ENCODE measurements at regions not wholly inside any gene's neighbourhood (a gene's known extent, or its start where the extent isn't known, plus 50 kb on each side); places are given as distances from the start of the nearest gene placed in this dataset.

DNA sequence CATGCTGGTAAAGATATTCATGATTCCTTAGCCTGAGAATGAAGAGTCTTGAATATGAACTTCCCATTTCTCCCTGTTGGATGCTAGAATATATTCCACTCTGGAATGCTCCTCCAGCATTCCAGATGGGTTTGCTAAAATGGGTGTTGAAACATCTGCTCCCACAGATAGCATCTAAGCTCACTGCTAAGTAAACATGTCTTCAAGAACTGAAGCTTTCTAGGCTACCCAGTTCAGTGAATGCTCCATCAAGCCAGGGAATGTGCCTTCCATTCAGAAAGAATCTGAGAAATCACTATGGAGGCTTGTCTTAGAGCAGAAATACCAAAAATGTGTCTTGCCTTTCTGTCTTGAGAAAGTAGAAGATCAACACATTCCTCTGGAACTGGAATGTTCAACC is 81.1 kb downstream of the TNFSF18 start:
- peaks cover 3% of the 10 kb centered on the region for H3K27me3 Mint-ChIP-seq (ENCODE audit: low read depth, poor library complexity)
- DNase-seq: no peak
- no peak overlapping the region for H3K4me3 Mint-ChIP-seq
- H3K4me1 Mint-ChIP-seq: no peaks in the 10 kb centered on the region
- TF ChIP-seq, protein P1, sequence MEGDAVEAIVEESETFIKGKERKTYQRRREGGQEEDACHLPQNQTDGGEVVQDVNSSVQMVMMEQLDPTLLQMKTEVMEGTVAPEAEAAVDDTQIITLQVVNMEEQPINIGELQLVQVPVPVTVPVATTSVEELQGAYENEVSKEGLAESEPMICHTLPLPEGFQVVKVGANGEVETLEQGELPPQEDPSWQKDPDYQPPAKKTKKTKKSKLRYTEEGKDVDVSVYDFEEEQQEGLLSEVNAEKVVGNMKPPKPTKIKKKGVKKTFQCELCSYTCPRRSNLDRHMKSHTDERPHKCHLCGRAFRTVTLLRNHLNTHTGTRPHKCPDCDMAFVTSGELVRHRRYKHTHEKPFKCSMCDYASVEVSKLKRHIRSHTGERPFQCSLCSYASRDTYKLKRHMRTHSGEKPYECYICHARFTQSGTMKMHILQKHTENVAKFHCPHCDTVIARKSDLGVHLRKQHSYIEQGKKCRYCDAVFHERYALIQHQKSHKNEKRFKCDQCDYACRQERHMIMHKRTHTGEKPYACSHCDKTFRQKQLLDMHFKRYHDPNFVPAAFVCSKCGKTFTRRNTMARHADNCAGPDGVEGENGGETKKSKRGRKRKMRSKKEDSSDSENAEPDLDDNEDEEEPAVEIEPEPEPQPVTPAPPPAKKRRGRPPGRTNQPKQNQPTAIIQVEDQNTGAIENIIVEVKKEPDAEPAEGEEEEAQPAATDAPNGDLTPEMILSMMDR (IDR thresholded peaks at IDR 0.05): no peak
- H3K9me3 Mint-ChIP-seq: no peaks in the 10 kb centered on the region
- H3K27ac Mint-ChIP-seq: no peak overlapping the region
- no peaks in the 10 kb centered on the region for H3K36me3 Mint-ChIP-seq (ENCODE audit: low read depth)

DNA sequence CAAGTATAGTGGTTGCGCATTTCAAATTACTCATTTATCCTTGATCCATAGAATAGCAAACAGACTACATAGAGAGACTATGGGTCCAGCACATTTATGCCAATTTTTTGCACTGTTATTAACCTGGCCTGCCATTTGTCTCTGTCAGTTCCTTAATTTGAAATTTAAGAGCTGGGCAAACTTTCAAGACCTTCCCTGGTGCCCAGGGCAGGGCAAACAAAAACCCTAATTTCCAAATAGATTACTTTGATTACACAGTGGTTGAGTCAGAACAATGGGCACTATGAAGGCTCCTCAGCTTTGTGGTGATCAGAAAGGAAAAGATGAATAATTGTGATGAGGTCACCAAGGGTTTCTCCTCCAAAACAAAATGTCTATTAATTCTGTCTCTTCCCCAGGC is 80.6 kb downstream of the TNFSF18 start:
- no peak overlapping the region for H3K27ac Mint-ChIP-seq
- TF ChIP-seq, protein P1 (IDR thresholded peaks at IDR 0.05): no peak

DNA sequence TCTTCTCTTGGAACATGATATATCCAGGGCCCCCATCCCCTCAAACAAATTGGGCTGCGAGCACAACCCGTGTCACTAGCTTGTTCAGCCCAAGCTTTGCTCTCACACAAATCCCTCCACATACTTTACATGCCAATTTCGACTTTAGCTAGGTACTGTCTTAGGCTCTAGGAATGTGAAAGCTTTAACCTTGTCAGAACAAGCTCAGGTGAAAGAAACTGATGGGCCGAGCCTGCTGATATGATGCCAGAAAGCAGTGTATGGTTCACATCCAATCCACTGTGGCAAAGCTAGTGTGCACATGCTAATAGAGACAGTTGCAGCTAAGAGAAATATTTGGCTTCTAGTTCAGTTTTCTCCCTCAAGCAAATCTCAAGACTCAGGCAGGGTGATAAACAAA is 79.5 kb downstream of the TNFSF18 start:
- Mint-ChIP-seq H3K36me3 (ENCODE audit: low read depth) (no peaks in the 10 kb centered on the region), H3K4me1 (no peaks in the 10 kb centered on the region), H3K27ac (no peak overlapping the region), H3K27me3 (ENCODE audit: low read depth, poor library complexity) (peaks cover 3% of the 10 kb centered on the region), H3K4me3 (no peak overlapping the region), H3K9me3 (no peaks in the 10 kb centered on the region)
- no peak for DNase-seq
- TF ChIP-seq, protein P1 (IDR thresholded peaks at IDR 0.05): no peak

More for the DNA sequence above, 80.6 kb downstream of the TNFSF18 start:
- Mint-ChIP-seq H3K27me3 (ENCODE audit: low read depth, poor library complexity) (peaks cover 3% of the 10 kb centered on the region), H3K4me3 (no peak overlapping the region), H3K36me3 (ENCODE audit: low read depth) (no peaks in the 10 kb centered on the region), H3K9me3 (no peaks in the 10 kb centered on the region), H3K4me1 (no peaks in the 10 kb centered on the region)
- no peak for DNase-seq

DNA sequence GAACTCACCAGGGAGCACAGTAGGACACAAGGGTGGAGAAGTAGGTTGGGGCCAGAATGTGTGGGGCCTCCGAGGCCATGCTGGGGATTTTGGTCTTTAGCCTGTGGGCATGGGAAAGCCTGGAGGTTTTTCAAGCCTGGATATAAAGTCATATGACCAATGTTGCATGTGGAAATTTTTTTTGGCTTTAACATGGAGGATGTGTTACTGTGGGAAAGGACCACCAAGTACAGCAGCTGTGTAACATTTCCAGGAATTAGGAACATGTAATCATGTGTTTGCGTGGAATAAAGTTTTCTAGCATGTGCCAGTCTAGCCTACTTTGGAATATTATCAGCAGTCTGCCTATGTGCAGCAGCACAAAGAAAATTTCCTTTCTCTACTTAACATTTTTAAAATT is 78.5 kb downstream of the TNFSF18 start:
- no peaks in the 10 kb centered on the region for H3K9me3 Mint-ChIP-seq
- H3K4me3 Mint-ChIP-seq: no peak overlapping the region

DNA sequence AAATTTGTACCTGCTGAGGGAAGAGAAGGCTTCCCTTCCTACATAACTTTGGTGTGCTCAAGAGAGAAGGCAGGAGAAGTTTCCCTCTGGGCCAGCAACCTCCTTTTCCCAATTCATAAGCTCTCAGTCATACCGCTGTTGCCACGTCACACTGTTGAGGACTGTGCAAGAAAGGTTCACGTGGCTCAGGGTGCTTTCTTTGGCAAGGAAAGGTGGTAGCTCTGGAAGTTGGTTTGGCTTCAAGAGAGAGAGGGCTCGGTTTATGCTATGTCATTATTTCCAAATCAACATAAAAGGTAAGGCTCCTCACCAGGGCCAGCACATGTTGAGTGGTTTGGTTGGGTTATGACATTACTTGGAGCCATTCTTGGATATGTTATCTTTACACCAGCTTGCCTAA is 77.3 kb downstream of the TNFSF18 start:
- Mint-ChIP-seq H3K4me3 (no peak overlapping the region), H3K27ac (no peak overlapping the region), H3K27me3 (ENCODE audit: low read depth, poor library complexity) (peaks cover 3% of the 10 kb centered on the region), H3K9me3 (no peaks in the 10 kb centered on the region), H3K4me1 (no peaks in the 10 kb centered on the region), H3K36me3 (ENCODE audit: low read depth) (no peaks in the 10 kb centered on the region)
- DNase-seq: no peak
- TF ChIP-seq, protein P1 (IDR thresholded peaks at IDR 0.05): no peak

More for the DNA sequence above, 78.5 kb downstream of the TNFSF18 start:
- peak overlapping the region; percentile 19 for H3K27ac Mint-ChIP-seq
- peaks cover 3% of the 10 kb centered on the region for H3K27me3 Mint-ChIP-seq (ENCODE audit: low read depth, poor library complexity)
- H3K4me1 Mint-ChIP-seq: no peaks in the 10 kb centered on the region
- DNase-seq: no peak
- TF ChIP-seq, protein P1 (IDR thresholded peaks at IDR 0.05): no peak
- H3K36me3 Mint-ChIP-seq (ENCODE audit: low read depth): no peaks in the 10 kb centered on the region

DNA sequence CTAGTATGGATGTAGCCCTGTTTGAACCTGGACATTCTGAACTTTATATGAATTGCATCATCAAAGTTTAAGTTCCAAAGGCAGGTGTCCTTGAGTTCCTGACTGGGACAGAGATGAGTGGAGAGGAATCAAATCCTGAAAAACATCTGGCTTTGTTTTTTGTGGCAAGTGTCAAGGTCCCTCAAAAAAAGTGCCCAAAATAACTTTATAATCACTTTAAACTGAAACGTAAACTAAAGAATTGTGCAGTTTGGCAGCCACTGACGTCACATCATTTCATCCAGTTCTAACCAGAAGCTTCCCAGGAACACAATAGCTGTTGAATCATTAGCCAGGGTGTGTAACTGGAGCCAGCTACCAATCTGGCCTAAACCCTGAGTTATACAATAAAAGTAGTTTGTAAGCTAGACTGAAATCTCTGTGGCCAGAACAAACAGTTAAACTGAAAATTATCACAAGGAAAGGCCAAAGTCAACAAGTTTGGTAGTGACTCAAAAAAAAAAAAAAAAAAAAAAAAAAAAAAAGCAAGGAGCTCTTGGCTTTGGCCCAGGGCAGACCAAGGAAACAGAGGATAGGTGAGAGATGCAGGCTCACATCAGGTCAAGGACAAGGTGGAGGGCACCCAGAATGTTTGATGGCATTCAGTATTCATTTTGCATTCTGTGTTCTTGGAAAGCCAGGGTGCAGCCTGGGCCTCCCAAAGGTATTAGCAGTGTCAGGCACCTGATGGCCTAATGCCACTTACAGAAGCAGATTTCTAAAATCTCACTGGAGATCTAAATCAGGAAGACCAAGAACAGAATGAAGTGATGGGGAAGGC is 74.3 kb downstream of the TNFSF18 start:
- Mint-ChIP-seq H3K27ac (no peak overlapping the region), H3K4me1 (no peaks in the 10 kb centered on the region), H3K27me3 (ENCODE audit: low read depth, poor library complexity) (no peaks in the 10 kb centered on the region)

More for the DNA sequence above, 74.3 kb downstream of the TNFSF18 start:
- H3K4me3 Mint-ChIP-seq: no peak overlapping the region
- no peaks in the 10 kb centered on the region for H3K36me3 Mint-ChIP-seq (ENCODE audit: low read depth)
- no peak for DNase-seq
- TF ChIP-seq, protein P1 (IDR thresholded peaks at IDR 0.05): no peak
- H3K9me3 Mint-ChIP-seq: no peaks in the 10 kb centered on the region

Data from nephron progenitor cell (in vitro differentiated cells).